Panc1 (cell line): ENCODE measurements at regions not wholly inside any gene's neighbourhood (a gene's known extent, or its start where the extent isn't known, plus 50 kb on each side); places are given as distances from the start of the nearest gene placed in this dataset.

Experiments used
- ATAC-seq: fragments of 200-7000 bp; cut with Tn5 transposase; 2 replicates; pipeline ENCODE4 v1.9.1; 2020; ENCODE audit warnings: mild to moderate bottlenecking, moderate library complexity
- BruUV-seq: library from RNA; stranded (reverse); fragments of 400-500 nt; replicated peaks from 2 replicates; lab custom pipeline; 2021; lab: Mats Ljungman, UMichigan
- CTCF ChIA-PET: fragments of 300-600 bp; sonication (Branson Sonifier 250); formaldehyde crosslinking; loops from one replicate; lab custom pipeline; 2022; ENCODE audit warnings: antibody characterized with exemption; lab: Charles Lee
- POLR2A ChIA-PET: fragments of 300-600 bp; sonication (Branson Sonifier 250); formaldehyde crosslinking; loops from one replicate; lab custom pipeline; 2022; ENCODE audit warnings: antibody characterized with exemption; lab: Charles Lee
- DNase-seq: peaks from one replicate; pipeline ENCODE4 v3.0.0-alpha.2; 2010; ENCODE audit warnings: low read depth, low spot score
- H3K27ac ChIP-seq: 2 replicates; pipeline ENCODE4 v1.5.1; 2011; ENCODE audit warnings: mild to moderate bottlenecking, low read length, inconsistent platforms
- H3K27me3 ChIP-seq: fragments of 200-500 bp; sonication (Bioruptor generic); 2 replicates; pipeline ENCODE4 v1.6.0; 2014; ENCODE audit warnings: low read length, inconsistent platforms; ENCODE audit not compliant: control insufficient read depth, insufficient read depth
- H3K36me3 ChIP-seq: fragments of 200-500 bp; sonication (Bioruptor generic); 2 replicates; pipeline ENCODE4 v1.5.1; 2014; ENCODE audit warnings: inconsistent platforms, mild to moderate bottlenecking, low read length, moderate library complexity; ENCODE audit not compliant: control insufficient read depth, insufficient read depth
- H3K4me1 ChIP-seq: 2 replicates; pipeline ENCODE4 v1.5.1; 2011; ENCODE audit warnings: inconsistent platforms, mild to moderate bottlenecking, low read length, moderate library complexity; ENCODE audit not compliant: control insufficient read depth, insufficient read depth
- H3K4me3 ChIP-seq, 2 experiments: 2 replicates each; pipeline ENCODE4 v1.5.1; 2011 to 2012; ENCODE audit warnings: low read depth in 2 of 2, low read length in 2 of 2, mild to moderate bottlenecking in 2 of 2, inconsistent platforms in 1 of 2, moderate library complexity in 1 of 2
- H3K9me3 ChIP-seq: fragments of 200-500 bp; sonication (Bioruptor generic); 2 replicates; pipeline ENCODE4 v1.5.1; 2014; ENCODE audit warnings: low read depth, mild to moderate bottlenecking, inconsistent platforms, low read length, moderate library complexity; ENCODE audit not compliant: control insufficient read depth, insufficient read depth
- POLR2AphosphoS5 ChIP-seq: IDR thresholded peaks from 2 replicates; pipeline ENCODE4 v1.6.1; 2012; ENCODE audit warnings: mild to moderate bottlenecking, low read depth, low read length, moderate library complexity
- SIN3A ChIP-seq: IDR thresholded peaks from 2 replicates; pipeline ENCODE4 v1.6.1; 2012; ENCODE audit warnings: low read depth, mild to moderate bottlenecking, low read length, moderate library complexity, borderline replicate concordance; ENCODE audit not compliant: insufficient read depth
- TCF7L2 ChIP-seq: IDR thresholded peaks from 2 replicates; pipeline ENCODE4 v1.6.1; 2011; ENCODE audit warnings: mild to moderate bottlenecking, low read depth, low read length, inconsistent platforms
- in situ Hi-C: cut with HindIII; loops from 2 replicates; pipeline ENCODE4 v1.10.0; 2016; ENCODE audit warnings: low sequenced_read_pairs, low pct_unique_long_range_greater_than_20kb
- intact Hi-C: fragments of 100-400 bp; cut with micrococcal nuclease; formaldehyde crosslinking; loops from one replicate; pipeline ENCODE4 v1.10.0; 2022; ENCODE audit not compliant: unreplicated experiment
- TF ChIP-seq, protein P1 (sequence below): fragments of 450-650 bp; IDR thresholded peaks from 2 replicates; pipeline ENCODE4 v1.5.1; 2017; ENCODE audit warnings: mild to moderate bottlenecking
- TF ChIP-seq, protein P2 (sequence below), 2 experiments: IDR thresholded peaks; 2 replicates each; pipeline ENCODE4 v1.6.1; 2011 to 2012; ENCODE audit warnings: low read depth in 2 of 2, control low read depth in 1 of 2, low read length in 1 of 2, mild to moderate bottlenecking in 1 of 2, moderate library complexity in 1 of 2; ENCODE audit not compliant: insufficient read depth in 1 of 2

DNA sequence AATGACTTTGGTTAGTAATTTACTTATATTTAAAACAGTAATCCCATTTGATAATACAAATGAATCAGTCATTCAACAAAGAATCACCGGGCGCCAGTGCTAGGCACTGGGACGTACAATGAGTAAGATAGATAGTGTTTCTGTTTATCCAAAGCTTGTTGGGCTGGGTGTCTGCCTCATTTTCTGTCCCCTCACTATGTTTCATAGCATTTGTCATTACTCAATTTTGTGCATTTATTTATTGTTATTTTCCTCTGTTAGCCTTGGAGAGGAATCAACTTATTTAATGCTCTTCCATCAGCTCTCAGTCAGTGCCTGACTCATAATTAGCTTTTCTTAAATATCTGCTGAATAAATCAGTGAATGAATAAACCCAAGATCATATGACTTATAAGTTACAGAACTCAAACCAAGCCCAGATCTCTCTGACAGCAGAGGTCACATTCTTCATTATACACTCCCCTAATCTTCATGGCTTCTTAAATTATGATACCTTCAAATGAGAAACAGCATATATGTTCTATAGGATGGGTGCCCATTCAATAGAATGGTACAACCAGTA is 86.2 kb downstream of the TSPAN8 start:
- peaks cover 10% of the 10 kb centered on the region; the same call in 1 of the 2 replicates for H3K9me3 ChIP-seq
- no peaks in the 10 kb centered on the region for H3K27me3 ChIP-seq
- ChIA-PET CTCF (no interaction called here), POLR2A (no interaction called here)
- no peaks in the 10 kb centered on the region for H3K4me1 ChIP-seq
- no peak for DNase-seq
- no peak for TF ChIP-seq TCF7L2
- ATAC-seq = no peak
- in situ Hi-C loops (no loop called here), intact Hi-C loops (no loop called here)
- H3K36me3 ChIP-seq = no peaks in the 10 kb centered on the region
- no TSS peak for BruUV-seq
- H3K27ac ChIP-seq = no peak overlapping the region
- H3K4me3 ChIP-seq = no peak overlapping the region

GRCh38 chr12:71070416-71071128 is 87.2 kb downstream of the TSPAN8 start:
- DNase-seq = no peak
- BruUV-seq = no TSS peak
- Histone ChIP-seq H3K27ac (no peak overlapping the region), H3K27me3 (no peaks in the 10 kb centered on the region), H3K4me3 (no peak overlapping the region), H3K36me3 (no peaks in the 10 kb centered on the region), H3K9me3 (peaks cover 3% of the 10 kb centered on the region; the same call in 1 of the 2 replicates), H3K4me1 (no peaks in the 10 kb centered on the region)
- POLR2A ChIA-PET = no interaction called here
- intact Hi-C loops = no loop called here
- TF ChIP-seq, protein P1, sequence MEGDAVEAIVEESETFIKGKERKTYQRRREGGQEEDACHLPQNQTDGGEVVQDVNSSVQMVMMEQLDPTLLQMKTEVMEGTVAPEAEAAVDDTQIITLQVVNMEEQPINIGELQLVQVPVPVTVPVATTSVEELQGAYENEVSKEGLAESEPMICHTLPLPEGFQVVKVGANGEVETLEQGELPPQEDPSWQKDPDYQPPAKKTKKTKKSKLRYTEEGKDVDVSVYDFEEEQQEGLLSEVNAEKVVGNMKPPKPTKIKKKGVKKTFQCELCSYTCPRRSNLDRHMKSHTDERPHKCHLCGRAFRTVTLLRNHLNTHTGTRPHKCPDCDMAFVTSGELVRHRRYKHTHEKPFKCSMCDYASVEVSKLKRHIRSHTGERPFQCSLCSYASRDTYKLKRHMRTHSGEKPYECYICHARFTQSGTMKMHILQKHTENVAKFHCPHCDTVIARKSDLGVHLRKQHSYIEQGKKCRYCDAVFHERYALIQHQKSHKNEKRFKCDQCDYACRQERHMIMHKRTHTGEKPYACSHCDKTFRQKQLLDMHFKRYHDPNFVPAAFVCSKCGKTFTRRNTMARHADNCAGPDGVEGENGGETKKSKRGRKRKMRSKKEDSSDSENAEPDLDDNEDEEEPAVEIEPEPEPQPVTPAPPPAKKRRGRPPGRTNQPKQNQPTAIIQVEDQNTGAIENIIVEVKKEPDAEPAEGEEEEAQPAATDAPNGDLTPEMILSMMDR = no peak
- TF ChIP-seq TCF7L2 (no peak), SIN3A (no peak), POLR2AphosphoS5 (no peak)
- TF ChIP-seq, protein P2, sequence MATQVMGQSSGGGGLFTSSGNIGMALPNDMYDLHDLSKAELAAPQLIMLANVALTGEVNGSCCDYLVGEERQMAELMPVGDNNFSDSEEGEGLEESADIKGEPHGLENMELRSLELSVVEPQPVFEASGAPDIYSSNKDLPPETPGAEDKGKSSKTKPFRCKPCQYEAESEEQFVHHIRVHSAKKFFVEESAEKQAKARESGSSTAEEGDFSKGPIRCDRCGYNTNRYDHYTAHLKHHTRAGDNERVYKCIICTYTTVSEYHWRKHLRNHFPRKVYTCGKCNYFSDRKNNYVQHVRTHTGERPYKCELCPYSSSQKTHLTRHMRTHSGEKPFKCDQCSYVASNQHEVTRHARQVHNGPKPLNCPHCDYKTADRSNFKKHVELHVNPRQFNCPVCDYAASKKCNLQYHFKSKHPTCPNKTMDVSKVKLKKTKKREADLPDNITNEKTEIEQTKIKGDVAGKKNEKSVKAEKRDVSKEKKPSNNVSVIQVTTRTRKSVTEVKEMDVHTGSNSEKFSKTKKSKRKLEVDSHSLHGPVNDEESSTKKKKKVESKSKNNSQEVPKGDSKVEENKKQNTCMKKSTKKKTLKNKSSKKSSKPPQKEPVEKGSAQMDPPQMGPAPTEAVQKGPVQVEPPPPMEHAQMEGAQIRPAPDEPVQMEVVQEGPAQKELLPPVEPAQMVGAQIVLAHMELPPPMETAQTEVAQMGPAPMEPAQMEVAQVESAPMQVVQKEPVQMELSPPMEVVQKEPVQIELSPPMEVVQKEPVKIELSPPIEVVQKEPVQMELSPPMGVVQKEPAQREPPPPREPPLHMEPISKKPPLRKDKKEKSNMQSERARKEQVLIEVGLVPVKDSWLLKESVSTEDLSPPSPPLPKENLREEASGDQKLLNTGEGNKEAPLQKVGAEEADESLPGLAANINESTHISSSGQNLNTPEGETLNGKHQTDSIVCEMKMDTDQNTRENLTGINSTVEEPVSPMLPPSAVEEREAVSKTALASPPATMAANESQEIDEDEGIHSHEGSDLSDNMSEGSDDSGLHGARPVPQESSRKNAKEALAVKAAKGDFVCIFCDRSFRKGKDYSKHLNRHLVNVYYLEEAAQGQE (IDR thresholded peaks at IDR 0.05; ENCODE audit: insufficient read depth in 1 of 2, low read depth in 2 of 2, low read length in 1 of 2) = no peak
- in situ Hi-C loops = no loop called here
- CTCF ChIA-PET = no interaction called here
- no peak for ATAC-seq

DNA sequence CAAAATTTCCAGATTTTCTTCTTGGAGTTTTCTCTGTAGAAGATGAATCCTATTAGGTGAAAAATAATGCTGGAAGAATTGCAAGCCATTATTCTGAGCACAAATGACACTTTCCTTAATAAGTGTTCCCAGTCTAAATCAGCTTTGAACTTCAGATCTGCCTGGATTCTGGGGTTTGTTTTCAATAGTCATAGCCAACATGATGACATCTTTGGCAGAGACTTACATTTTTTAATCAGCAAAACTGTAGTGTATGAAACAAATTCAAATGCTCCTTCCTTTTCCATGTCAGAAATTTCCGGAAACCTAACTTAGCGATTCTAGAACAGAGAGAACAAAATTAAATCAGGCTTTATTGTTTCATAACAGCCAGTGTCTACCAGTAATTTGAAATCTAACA is 88.5 kb downstream of the TSPAN8 start:
- no peak for TF ChIP-seq SIN3A
- no peak for TF ChIP-seq POLR2AphosphoS5
- no peak for TF ChIP-seq TCF7L2
- TF ChIP-seq, protein P2 (IDR thresholded peaks at IDR 0.05; ENCODE audit: insufficient read depth in 1 of 2, low read depth in 2 of 2, low read length in 1 of 2) = no peak
- TF ChIP-seq, protein P1 = no peak
- intact Hi-C loops (no loop called here), in situ Hi-C loops (no loop called here)
- no peak for DNase-seq
- no TSS peak for BruUV-seq
- ATAC-seq = no peak
- CTCF ChIA-PET = no interaction called here
- no peaks in the 10 kb centered on the region for H3K9me3 ChIP-seq
- H3K4me1 ChIP-seq = no peaks in the 10 kb centered on the region
- POLR2A ChIA-PET = no interaction called here
- H3K27ac ChIP-seq = no peak overlapping the region
- no peaks in the 10 kb centered on the region for H3K27me3 ChIP-seq
- H3K4me3 ChIP-seq = no peak overlapping the region
- H3K36me3 ChIP-seq = no peaks in the 10 kb centered on the region
